BLaER1 (cell line): ENCODE measurements at regions not wholly inside any gene's neighbourhood (a gene's known extent, or its start where the extent isn't known, plus 50 kb on each side); places are given as distances from the start of the nearest gene placed in this dataset.

ENCODE experiments used
- H3K27ac ChIP-seq: shearing (Covaris generic); formaldehyde crosslinking; 2 replicates; pipeline ENCODE4 v1.8.1; 2022
- H3K27me3 ChIP-seq: shearing (Covaris generic); formaldehyde crosslinking; 2 replicates; pipeline ENCODE4 v1.8.1; 2022
- H3K36me3 ChIP-seq: shearing (Covaris generic); formaldehyde crosslinking; 2 replicates; pipeline ENCODE4 v1.8.1; 2022
- H3K4me1 ChIP-seq: shearing (Covaris generic); formaldehyde crosslinking; 2 replicates; pipeline ENCODE4 v1.8.1; 2022
- H3K4me2 ChIP-seq: shearing (Covaris generic); formaldehyde crosslinking; 2 replicates; pipeline ENCODE4 v1.8.1; 2022
- H3K4me3 ChIP-seq: shearing (Covaris generic); formaldehyde crosslinking; 2 replicates; pipeline ENCODE4 v1.8.1; 2022
- H3K9ac ChIP-seq: shearing (Covaris generic); formaldehyde crosslinking; 2 replicates; pipeline ENCODE4 v1.8.1; 2022
- H3K9me3 ChIP-seq: shearing (Covaris generic); formaldehyde crosslinking; 2 replicates; pipeline ENCODE4 v1.8.1; 2022
- H4K20me1 ChIP-seq: shearing (Covaris generic); formaldehyde crosslinking; 2 replicates; pipeline ENCODE4 v1.8.1; 2022
- Cebpa-rat ChIP-seq: shearing (Covaris generic); IDR thresholded peaks from 2 replicates; pipeline ENCODE4 v1.8.1; 2022

DNA sequence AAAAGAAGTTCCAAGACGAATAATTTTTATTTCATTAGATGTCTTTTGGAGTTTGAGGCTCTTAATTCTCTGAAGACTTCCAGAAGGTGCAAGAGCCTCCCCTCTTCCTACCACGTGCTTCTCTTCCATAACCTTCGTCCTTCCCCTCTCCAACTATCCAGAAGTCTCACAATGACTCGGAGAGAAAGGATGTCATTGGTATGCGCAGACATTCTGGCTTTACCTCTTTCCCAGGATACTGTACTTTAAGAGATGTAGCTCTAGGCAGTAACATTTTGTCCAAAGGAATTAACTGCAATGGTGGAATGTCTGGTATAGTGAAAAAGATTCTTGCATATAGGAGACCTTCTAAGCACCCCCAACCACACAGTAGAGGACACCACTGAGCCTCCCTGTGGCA is 249.0 kb upstream of the OSR1 start:
- Histone ChIP-seq H3K9me3 (peaks cover 12% of the 10 kb centered on the region), H3K4me1 (no peaks in the 10 kb centered on the region), H3K4me3 (no peak overlapping the region), H3K4me2 (no peak overlapping the region), H3K27ac (no peak overlapping the region), H3K27me3 (no peaks in the 10 kb centered on the region), H3K36me3 (no peaks in the 10 kb centered on the region), H3K9ac (no peak overlapping the region), H4K20me1 (no peaks in the 10 kb centered on the region)
- TF ChIP-seq Cebpa-rat = no peak

DNA sequence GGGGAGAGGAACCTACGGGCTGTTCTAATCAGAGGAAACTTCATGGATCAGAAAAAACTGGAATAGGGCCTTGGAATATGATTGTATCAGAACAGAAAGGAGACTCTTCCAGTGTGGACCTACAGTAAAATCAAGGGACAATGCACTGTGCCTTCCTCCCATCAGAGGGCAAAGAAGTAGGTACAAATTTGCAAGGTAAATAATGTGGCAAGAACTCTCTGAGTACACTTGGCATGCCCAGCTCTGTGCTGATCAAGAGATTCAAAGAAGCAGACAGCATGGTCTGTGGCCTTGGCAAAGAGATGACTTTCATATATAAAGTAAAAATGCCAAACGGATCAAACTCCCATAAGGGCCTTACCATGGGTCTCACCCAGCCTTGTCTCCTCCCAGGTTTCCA is 242.6 kb upstream of the OSR1 start:
- Histone ChIP-seq H3K4me2 (no peak overlapping the region), H3K4me3 (no peak overlapping the region), H3K27me3 (no peaks in the 10 kb centered on the region), H3K36me3 (no peaks in the 10 kb centered on the region), H4K20me1 (no peaks in the 10 kb centered on the region), H3K4me1 (no peaks in the 10 kb centered on the region), H3K27ac (no peak overlapping the region), H3K9ac (no peak overlapping the region), H3K9me3 (peaks cover 12% of the 10 kb centered on the region)
- no peak for TF ChIP-seq Cebpa-rat

GRCh38 chr2:19600506-19600905 is 242.1 kb upstream of the OSR1 start:
- H3K9ac ChIP-seq = no peak overlapping the region
- no peak overlapping the region for H3K4me2 ChIP-seq
- no peak overlapping the region for H3K27ac ChIP-seq
- no peaks in the 10 kb centered on the region for H4K20me1 ChIP-seq
- TF ChIP-seq Cebpa-rat = no peak
- H3K36me3 ChIP-seq = no peaks in the 10 kb centered on the region
- H3K27me3 ChIP-seq = no peaks in the 10 kb centered on the region
- peaks cover 12% of the 10 kb centered on the region for H3K9me3 ChIP-seq
- no peak overlapping the region for H3K4me3 ChIP-seq
- H3K4me1 ChIP-seq = no peaks in the 10 kb centered on the region

GRCh38 chr2:19598971-19599370 is 240.5 kb upstream of the OSR1 start:
- H3K27ac ChIP-seq = no peak overlapping the region
- no peaks in the 10 kb centered on the region for H3K36me3 ChIP-seq
- no peaks in the 10 kb centered on the region for H3K27me3 ChIP-seq
- no peak overlapping the region for H3K4me2 ChIP-seq
- H3K4me3 ChIP-seq = no peak overlapping the region
- H3K9ac ChIP-seq = no peak overlapping the region
- no peak for TF ChIP-seq Cebpa-rat
- peaks cover 5% of the 10 kb centered on the region; the same call in 1 of the 2 replicates for H3K9me3 ChIP-seq
- H3K4me1 ChIP-seq = no peaks in the 10 kb centered on the region
- H4K20me1 ChIP-seq = no peaks in the 10 kb centered on the region

- Histone ChIP-seq H3K4me1 (no peaks in the 10 kb centered on the region), H3K4me2 (no peak overlapping the region), H3K36me3 (no peaks in the 10 kb centered on the region), H3K9me3 (no peaks in the 10 kb centered on the region), H3K4me3 (no peak overlapping the region), H4K20me1 (no peaks in the 10 kb centered on the region), H3K9ac (no peak overlapping the region), H3K27ac (no peak overlapping the region), H3K27me3 (no peaks in the 10 kb centered on the region)
- TF ChIP-seq Cebpa-rat = no peak
Measured at GRCh38 chr2:19592197-19592596, 233.8 kb upstream of the OSR1 start.

- Histone ChIP-seq H3K27ac (no peak overlapping the region), H3K27me3 (no peaks in the 10 kb centered on the region), H3K9me3 (no peaks in the 10 kb centered on the region), H3K36me3 (no peaks in the 10 kb centered on the region), H3K4me2 (no peak overlapping the region), H3K4me3 (no peak overlapping the region), H3K9ac (no peak overlapping the region), H3K4me1 (no peaks in the 10 kb centered on the region), H4K20me1 (no peaks in the 10 kb centered on the region)
- TF ChIP-seq Cebpa-rat = no peak
Measured at GRCh38 chr2:19589791-19590190, 231.4 kb upstream of the OSR1 start.

GRCh38 chr2:19580830-19581229 is 222.4 kb upstream of the OSR1 start:
- Histone ChIP-seq H3K9ac (no peak overlapping the region), H3K27me3 (no peaks in the 10 kb centered on the region), H3K4me3 (no peak overlapping the region), H3K27ac (no peak overlapping the region), H3K36me3 (no peaks in the 10 kb centered on the region), H4K20me1 (no peaks in the 10 kb centered on the region), H3K9me3 (no peaks in the 10 kb centered on the region), H3K4me2 (no peak overlapping the region), H3K4me1 (peaks cover 8% of the 10 kb centered on the region; the same call in 1 of the 2 replicates)
- TF ChIP-seq Cebpa-rat = no peak

GRCh38 chr2:19580264-19580663 is 221.8 kb upstream of the OSR1 start:
- no peak overlapping the region for H3K27ac ChIP-seq
- no peaks in the 10 kb centered on the region for H3K36me3 ChIP-seq
- peaks cover 8% of the 10 kb centered on the region; the same call in 1 of the 2 replicates for H3K4me1 ChIP-seq
- no peak for TF ChIP-seq Cebpa-rat
- H4K20me1 ChIP-seq = no peaks in the 10 kb centered on the region
- no peak overlapping the region for H3K4me2 ChIP-seq
- H3K27me3 ChIP-seq = no peaks in the 10 kb centered on the region
- H3K9ac ChIP-seq = no peak overlapping the region
- H3K4me3 ChIP-seq = no peak overlapping the region
- no peaks in the 10 kb centered on the region for H3K9me3 ChIP-seq

DNA sequence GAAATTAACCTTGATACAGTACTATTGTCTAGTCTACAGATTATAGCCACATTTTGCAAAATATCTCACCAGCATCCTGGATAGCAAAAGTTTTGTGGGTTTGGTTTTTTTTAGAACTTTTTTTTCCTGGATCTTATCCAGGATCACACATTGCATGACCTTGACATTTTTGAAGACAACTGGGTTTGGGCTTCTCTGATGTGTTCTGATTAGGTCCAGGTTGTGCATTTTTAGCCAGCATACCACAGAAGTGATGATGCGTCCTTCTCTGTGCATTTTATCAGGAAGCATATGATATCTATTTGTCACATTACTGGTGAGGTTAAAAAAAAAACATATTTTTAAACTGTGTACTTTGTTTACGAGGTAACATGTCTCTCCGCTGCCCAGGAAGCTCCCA is 221.0 kb upstream of the OSR1 start:
- no peaks in the 10 kb centered on the region for H3K36me3 ChIP-seq
- no peaks in the 10 kb centered on the region for H4K20me1 ChIP-seq
- no peak overlapping the region for H3K4me3 ChIP-seq
- peaks cover 12% of the 10 kb centered on the region; the same call in 1 of the 2 replicates for H3K4me1 ChIP-seq
- no peak overlapping the region for H3K27ac ChIP-seq
- no peaks in the 10 kb centered on the region for H3K9me3 ChIP-seq
- TF ChIP-seq Cebpa-rat = no peak
- H3K4me2 ChIP-seq = no peak overlapping the region
- no peak overlapping the region for H3K9ac ChIP-seq
- H3K27me3 ChIP-seq = no peaks in the 10 kb centered on the region

DNA sequence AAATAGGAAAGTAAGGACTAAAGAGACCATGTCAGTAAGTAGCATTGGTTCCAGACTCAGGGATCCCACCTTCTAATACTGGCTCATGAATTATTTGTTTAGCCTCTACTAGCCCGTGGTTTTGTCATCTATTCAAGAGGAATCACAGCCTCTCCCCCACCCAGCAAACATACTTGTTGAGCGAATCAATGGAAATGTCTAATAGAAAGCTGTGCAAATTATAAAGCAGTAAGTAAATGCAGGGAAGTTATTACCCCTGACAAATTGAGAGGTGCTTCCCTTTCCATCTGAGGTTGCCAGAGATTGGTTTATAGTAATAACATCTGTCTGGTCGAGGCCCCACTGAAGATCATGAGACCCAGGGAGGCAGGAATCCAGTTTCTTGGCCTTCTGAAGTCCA is 219.3 kb upstream of the OSR1 start:
- Histone ChIP-seq H3K36me3 (no peaks in the 10 kb centered on the region), H3K9ac (no peak overlapping the region), H4K20me1 (no peaks in the 10 kb centered on the region), H3K27ac (no peak overlapping the region), H3K4me2 (no peak overlapping the region), H3K9me3 (no peaks in the 10 kb centered on the region), H3K4me1 (peaks cover 14% of the 10 kb centered on the region; the same call in 1 of the 2 replicates), H3K27me3 (no peaks in the 10 kb centered on the region), H3K4me3 (no peak overlapping the region)
- TF ChIP-seq Cebpa-rat = no peak

DNA sequence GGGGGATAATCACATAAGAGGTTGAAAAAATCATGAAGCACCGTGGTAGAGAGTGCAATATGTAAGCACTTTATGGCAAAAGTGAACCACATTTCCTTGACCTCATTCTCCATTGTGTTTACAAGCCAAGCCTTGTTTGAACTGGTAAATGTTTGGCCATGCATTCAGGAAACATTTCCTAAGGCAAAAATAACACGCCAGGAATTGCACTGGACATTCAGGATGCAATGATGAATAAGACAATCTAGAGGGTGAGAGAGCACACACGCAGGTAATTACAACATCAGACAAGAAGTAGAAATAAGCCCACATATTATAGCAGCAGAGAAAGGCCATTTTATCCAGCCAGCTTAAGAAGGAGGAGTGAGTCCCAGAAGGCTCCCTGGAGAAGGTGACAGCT is 218.0 kb upstream of the OSR1 start:
- no peak overlapping the region for H3K9ac ChIP-seq
- no peaks in the 10 kb centered on the region for H3K36me3 ChIP-seq
- no peak overlapping the region for H3K4me3 ChIP-seq
- no peaks in the 10 kb centered on the region for H3K9me3 ChIP-seq
- no peak overlapping the region for H3K4me2 ChIP-seq
- H4K20me1 ChIP-seq = no peaks in the 10 kb centered on the region
- no peak overlapping the region for H3K27ac ChIP-seq
- no peak for TF ChIP-seq Cebpa-rat
- no peaks in the 10 kb centered on the region for H3K27me3 ChIP-seq
- peaks cover 14% of the 10 kb centered on the region; the same call in 1 of the 2 replicates for H3K4me1 ChIP-seq
